ENCODE measurements at regions not wholly inside any gene's neighbourhood (a gene's known extent, or its start where the extent isn't known, plus 50 kb on each side); places are given as distances from the start of the nearest gene placed in this dataset.

DNA sequence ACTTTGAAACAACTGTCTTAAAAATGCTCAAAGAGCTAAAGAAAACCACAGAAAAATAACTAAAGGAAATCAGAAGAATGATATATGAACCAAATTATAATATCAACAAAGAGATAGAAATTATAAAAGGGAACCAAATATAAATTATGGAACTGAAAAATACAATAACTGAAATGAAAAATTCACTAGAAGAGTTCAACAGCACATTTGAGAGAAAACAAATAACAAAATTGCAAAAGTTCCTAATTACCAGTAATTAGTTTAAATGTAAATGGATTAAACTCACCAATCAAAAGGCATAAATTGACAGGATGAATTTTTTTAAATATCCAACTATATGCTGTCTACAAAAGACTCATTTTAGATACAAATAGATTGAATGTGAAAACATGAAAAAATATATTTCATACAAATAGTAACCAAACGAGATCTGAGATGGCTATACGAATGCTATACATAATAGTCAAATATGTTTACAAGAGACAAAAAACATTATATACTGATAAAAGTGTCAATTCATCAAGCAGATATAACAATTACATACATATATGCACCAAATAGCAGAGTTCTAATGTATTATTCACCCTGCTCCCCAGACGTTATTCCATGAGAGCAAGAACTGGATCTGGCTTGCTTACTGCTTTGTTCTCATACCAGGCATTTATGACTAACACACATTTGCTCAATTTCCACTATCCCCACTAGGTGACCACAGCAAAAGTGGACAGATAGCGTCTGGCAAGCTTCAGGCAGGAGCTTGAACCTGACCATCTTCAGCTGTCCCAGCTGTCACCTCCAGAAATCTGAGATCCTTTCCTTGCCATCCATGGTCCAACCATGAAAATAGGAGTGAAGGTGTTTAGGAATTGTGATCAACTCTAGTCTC lies 72.4 kb upstream of the SIRPA start:
- H3K4me1 ChIP-seq, result peaks cover 0 to 24% of the 10 kb centered on the region in 2 donors
- no peak for DNase-seq (ENCODE audit: low spot score)
- TF ChIP-seq, protein P1, sequence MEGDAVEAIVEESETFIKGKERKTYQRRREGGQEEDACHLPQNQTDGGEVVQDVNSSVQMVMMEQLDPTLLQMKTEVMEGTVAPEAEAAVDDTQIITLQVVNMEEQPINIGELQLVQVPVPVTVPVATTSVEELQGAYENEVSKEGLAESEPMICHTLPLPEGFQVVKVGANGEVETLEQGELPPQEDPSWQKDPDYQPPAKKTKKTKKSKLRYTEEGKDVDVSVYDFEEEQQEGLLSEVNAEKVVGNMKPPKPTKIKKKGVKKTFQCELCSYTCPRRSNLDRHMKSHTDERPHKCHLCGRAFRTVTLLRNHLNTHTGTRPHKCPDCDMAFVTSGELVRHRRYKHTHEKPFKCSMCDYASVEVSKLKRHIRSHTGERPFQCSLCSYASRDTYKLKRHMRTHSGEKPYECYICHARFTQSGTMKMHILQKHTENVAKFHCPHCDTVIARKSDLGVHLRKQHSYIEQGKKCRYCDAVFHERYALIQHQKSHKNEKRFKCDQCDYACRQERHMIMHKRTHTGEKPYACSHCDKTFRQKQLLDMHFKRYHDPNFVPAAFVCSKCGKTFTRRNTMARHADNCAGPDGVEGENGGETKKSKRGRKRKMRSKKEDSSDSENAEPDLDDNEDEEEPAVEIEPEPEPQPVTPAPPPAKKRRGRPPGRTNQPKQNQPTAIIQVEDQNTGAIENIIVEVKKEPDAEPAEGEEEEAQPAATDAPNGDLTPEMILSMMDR (IDR thresholded peaks at IDR 0.05), result no peak
- peaks cover 6 to 19% of the 10 kb centered on the region in 2 donors for H3K9me3 ChIP-seq
- no peaks in the 10 kb centered on the region for H3K27me3 ChIP-seq
- no peak overlapping the region for H3K27ac ChIP-seq
- H3K4me3 ChIP-seq, result no peak overlapping the region
- no peaks in the 10 kb centered on the region for H3K36me3 ChIP-seq

DNA sequence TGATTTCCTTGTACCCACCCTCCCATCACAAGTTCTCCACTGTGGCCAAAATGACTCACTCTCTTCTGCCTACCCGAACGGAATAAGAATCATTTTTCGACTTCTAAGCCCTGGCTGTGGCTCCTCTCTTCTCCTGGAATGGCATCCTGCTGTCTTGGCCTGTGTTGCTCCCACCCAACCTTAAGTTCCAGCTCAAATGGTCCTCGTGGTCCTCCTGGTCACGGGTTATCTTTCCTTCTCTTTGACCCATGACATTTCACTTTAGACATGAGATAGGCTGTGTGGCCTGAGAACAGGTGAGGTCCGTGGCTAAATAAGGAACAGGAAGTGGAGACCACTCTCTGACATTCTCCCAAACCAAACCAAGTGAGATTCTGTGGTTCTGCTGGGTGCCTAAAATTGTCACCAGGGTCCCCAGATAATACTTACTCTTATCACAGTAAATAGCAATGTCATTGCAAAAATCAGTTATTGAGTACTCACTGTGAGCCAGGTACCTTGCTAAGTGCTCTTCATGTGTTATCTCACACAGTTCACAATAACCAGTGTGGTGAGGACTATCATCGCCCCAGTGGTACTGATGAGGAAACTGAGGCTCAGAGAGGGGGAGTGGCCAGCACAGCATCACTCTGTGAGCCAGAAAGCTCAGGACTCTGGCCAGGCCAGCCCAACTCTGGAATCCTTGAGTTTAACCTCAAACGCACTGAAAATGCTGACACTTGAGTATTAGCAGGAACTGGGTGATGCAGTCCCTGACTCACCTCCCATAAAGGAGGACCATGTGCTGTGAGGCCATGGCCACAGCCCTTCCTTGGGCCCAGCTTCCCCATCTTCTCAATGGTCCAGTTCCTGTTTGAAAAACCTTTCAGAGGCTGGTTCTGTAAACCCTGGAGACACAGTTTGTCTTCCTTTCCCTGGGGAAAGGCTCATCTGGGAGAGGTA lies 74.8 kb upstream of the SIRPA start:
- Histone ChIP-seq H3K27me3 (no peaks in the 10 kb centered on the region), H3K9me3 (peaks cover 6 to 19% of the 10 kb centered on the region in 2 donors), H3K27ac (peak overlapping the region; percentile 32 to 39), H3K36me3 (no peaks in the 10 kb centered on the region), H3K4me3 (no peak overlapping the region), H3K4me1 (peaks cover 0 to 42% of the 10 kb centered on the region in 2 donors)
- no peak for DNase-seq (ENCODE audit: low spot score)
- TF ChIP-seq, protein P1 (IDR thresholded peaks at IDR 0.05), result no peak

DNA sequence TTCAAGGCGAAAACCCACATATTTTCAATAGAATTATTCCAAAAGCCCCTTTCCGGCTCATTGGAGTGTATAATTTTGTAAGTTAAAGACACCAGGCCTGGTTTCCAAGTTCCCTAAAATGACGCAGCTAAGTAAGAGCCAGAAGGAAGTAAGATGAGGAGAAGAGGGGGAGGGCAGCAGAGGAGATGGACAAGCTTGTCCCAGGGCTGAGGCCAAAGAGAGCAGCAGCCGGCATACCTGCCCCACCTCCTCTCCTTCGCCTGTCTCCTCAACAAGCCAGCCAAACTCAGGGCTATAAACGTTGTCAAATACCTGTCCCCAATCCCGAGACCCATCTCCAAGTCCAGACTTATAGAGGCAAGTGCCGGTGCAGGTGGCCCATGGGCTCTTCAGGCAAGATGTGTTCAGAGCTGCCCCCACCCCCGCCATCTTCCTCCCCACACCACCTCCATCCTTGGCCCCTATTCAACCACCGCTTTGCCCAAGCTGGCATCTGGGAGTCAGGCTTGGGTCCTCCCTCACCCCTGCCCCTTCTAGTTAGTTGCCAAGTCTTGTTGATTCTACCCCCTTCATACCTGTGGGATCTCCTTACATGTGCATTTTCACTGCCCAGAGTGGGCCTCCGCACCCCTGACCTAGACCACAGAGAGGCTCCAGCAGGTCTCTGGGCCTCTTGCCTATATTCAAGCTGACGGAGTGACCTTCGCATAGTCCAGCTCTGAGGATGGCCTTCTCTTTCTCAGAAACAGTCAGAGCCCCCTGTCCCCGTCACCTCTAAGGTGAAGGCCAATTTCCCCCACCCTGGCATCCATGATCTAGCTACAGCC lies 75.7 kb upstream of the SIRPA start:
- TF ChIP-seq, protein P1 (IDR thresholded peaks at IDR 0.05), result no peak
- H3K36me3 ChIP-seq, result no peaks in the 10 kb centered on the region
- no peaks in the 10 kb centered on the region for H3K27me3 ChIP-seq
- no peak for DNase-seq (ENCODE audit: low spot score)
- no peak overlapping the region for H3K4me3 ChIP-seq
- peak overlapping the region; percentile 36 to 39 for H3K27ac ChIP-seq
- peaks cover 6 to 19% of the 10 kb centered on the region in 2 donors for H3K9me3 ChIP-seq
- H3K4me1 ChIP-seq, result peaks cover 0 to 44% of the 10 kb centered on the region in 2 donors

DNA sequence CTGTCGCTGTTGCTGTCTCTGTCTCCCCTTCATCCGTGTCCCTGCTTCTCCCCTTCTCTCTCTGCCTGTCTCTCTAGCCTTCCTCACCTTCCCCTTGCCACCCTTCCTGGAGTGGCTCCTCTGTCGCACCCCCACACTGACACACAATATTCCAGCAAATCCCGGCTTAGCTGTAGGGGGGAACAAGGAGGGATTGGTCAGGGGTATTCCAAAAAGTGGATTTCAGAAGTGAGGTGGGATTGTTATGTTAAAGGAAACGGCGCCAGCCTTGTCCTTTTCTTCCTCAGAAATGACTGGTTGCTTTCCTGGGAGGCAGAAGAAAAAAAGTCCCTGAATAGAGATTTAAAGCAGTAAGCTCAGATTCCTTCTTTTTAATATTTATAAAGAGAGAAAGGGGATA lies 76.3 kb upstream of the SIRPA start:
- Histone ChIP-seq H3K27me3 (no peaks in the 10 kb centered on the region), H3K4me1 (peaks cover 0 to 43% of the 10 kb centered on the region in 2 donors), H3K4me3 (no peak overlapping the region), H3K27ac (peak overlapping the region; percentile 36 to 39), H3K9me3 (peaks cover 6 to 19% of the 10 kb centered on the region in 2 donors), H3K36me3 (no peaks in the 10 kb centered on the region)
- TF ChIP-seq, protein P1 (IDR thresholded peaks at IDR 0.05), result no peak
- DNase-seq (ENCODE audit: low spot score), result no peak

DNA sequence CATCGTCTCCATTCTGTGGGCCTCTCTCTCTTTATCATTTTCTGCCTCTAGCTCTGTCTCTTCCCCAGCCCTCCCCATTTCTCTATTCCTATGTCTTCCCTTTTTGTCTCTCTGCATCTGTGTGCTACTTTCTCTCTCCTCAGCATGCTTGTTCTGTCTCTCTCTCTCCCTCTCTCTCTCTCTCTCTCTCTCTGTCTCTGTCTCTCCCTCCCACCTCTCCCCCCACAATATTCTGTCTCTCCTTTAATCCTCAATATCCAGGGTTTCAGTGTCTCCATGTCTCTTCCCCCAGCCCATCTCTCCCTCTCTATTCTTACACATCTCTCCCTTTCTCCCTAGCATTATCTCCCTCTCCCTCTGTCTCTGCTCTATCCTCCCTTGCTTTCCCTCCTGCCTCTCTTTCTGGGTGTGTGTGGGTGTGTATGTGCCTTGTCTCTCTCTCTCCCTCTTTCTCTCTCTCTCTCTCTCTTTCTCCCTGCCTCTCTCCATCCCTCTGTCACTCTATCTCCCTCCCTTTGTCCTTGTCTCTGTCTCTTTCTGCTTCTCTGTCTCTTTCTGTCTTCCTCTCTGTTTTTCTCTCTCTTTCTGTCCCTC lies 76.9 kb upstream of the SIRPA start:
- H3K27ac ChIP-seq, result peak overlapping the region; percentile 36 to 60
- H3K4me1 ChIP-seq, result peaks cover 0 to 48% of the 10 kb centered on the region in 2 donors
- no peak for DNase-seq (ENCODE audit: low spot score)
- TF ChIP-seq, protein P1 (IDR thresholded peaks at IDR 0.05), result no peak
- H3K9me3 ChIP-seq, result peaks cover 6 to 17% of the 10 kb centered on the region in 2 donors
- no peaks in the 10 kb centered on the region for H3K36me3 ChIP-seq
- H3K4me3 ChIP-seq, result no peak overlapping the region
- H3K27me3 ChIP-seq, result no peaks in the 10 kb centered on the region
